HG03442 (cell line): ENCODE measurements at regions not wholly inside any gene's neighbourhood (a gene's known extent, or its start where the extent isn't known, plus 50 kb on each side); places are given as distances from the start of the nearest gene placed in this dataset.
A peak's percentile ranks its signal among the peaks of the same experiment; 100 is the strongest.
"Not testable (repeated sequence)": the region's sequence is repeated elsewhere in the genome, so short reads cannot be mapped to it uniquely, and the experiment has no call there.

Source experiments
- ATAC-seq: cut with Tn5 transposase; IDR thresholded peaks from one replicate; pipeline ENCODE4 v1.9.1; 2021; ENCODE audit warnings: mild to moderate bottlenecking, moderate library complexity; ENCODE audit not compliant: unreplicated experiment

GRCh38 chr12:91896286-91897024 lies 249.2 kb downstream of the BTG1 start:
- ATAC-seq = no peak

GRCh38 chr12:91894911-91895310 lies 250.7 kb downstream of the BTG1 start:
- no peak for ATAC-seq

GRCh38 chr12:91893476-91893875 lies 252.2 kb downstream of the BTG1 start:
- ATAC-seq = no peak

GRCh38 chr12:91892081-91892855 lies 253.4 kb downstream of the BTG1 start:
- no peak for ATAC-seq

- ATAC-seq = no peak
These were observed 254.9 kb downstream of the BTG1 start for GRCh38 chr12:91890742-91891141.

DNA sequence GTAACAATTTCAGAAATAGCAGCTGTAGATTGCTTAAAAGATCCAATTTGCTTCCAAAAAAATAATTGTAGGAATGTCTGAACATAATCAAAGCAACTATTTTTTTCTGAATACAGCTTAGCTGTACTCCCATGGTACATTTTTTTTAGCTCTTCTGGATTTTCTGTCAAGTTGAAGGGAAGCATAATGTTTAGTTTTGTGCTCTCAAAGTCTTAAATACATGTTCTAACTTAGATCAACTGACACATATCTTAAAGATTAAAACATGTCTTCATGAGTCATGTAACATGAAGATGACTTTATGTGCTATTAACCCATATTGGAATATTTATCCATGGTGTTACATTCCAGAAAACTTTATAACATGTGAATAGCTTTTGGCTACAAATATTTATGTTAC lies 255.7 kb downstream of the BTG1 start:
- no peak for ATAC-seq

DNA sequence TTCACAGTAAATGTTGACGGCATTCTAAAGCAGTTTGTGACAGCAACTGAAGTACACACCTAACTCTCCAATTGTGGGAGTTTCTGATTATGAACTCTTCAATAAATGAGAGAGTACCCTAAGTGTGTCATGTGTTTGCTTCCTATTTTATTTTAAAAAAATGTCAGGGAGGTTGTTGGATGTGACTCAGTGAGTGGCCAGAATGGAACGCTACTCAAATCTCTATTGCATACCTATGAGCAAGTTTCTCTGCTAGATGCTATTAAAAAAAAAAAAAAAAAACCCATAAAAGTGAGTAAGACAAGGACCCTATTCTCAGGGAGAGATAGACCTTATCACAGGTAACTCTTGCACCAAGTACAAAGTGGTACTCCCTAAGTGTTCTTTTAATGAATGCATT lies 256.6 kb downstream of the BTG1 start:
- no peak for ATAC-seq

DNA sequence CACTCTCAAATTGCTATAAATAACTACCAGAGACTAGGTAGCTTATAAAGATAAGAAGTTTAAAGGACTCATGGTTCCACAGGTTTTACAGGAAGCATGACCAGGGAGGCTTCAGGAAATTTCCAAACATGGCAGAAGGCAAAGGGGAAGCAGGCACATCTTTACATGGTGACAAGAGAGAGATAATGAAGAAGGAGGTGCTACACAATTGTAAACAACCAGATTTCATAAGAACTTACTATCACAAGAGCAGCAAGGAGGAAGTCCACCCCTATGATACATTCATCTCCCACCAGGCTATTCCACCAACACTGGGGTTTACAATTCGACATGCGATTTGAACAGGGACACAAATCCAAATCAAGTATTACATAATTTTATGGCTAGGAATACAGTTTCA lies 257.7 kb downstream of the BTG1 start:
- ATAC-seq = no peak

- no peak for ATAC-seq
These were observed 259.6 kb downstream of the BTG1 start for GRCh38 chr12:91885851-91886731.

DNA sequence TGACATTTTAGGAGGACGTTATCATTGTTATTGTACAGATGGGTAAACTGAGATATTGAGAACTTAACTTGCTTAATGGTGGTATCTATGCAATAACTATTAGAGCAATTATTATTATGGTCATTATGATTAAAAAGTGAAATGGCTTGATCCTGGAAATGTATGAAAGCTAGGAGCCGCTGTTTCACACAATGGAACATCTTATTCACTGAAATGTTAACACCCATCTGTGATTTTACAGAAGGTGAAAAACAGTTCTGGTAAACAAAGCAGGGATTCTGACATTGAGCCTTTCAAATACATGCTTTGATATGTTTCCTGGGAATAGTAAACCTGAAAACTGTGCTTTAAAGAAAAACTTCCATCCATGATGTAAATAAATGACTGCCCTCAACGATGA lies 261.4 kb downstream of the BTG1 start:
- no peak for ATAC-seq

- ATAC-seq = no peak
These were observed 261.8 kb downstream of the BTG1 start for GRCh38 chr12:91883811-91884210.

- no peak for ATAC-seq
These were observed 262.7 kb downstream of the BTG1 start for GRCh38 chr12:91882910-91883309.

- ATAC-seq = no peak
These were observed 265.1 kb downstream of the BTG1 start for GRCh38 chr12:91880528-91880927.

- peak; percentile 32 for ATAC-seq
These were observed 268.0 kb downstream of the BTG1 start for GRCh38 chr12:91877456-91878235.

DNA sequence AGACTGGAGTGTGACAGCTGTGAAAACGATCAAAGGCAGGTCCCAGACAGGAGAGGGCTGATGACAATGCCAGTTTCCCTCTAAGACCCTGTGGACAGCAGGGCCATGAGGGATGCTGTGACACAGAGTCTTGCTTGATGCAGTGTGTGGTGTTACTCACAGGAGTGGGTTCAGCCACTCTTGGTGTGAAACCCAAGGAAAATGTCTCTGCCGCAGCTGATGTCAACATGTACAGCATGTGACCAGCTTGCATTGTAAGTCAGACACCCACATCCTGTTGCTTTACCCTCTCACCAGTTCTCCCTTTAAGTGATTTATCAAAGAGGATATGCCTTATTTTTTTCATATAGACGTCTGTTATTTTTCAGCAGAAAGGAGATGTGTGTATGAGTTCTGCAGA lies 268.6 kb downstream of the BTG1 start:
- peak; percentile 88 for ATAC-seq

GRCh38 chr12:91875671-91876070 lies 270.0 kb downstream of the BTG1 start:
- not testable (repeated sequence) for ATAC-seq

GRCh38 chr12:91874086-91874865 lies 271.4 kb downstream of the BTG1 start:
- ATAC-seq = no peak

GRCh38 chr12:91871751-91872150 lies 273.9 kb downstream of the BTG1 start:
- ATAC-seq = no peak

DNA sequence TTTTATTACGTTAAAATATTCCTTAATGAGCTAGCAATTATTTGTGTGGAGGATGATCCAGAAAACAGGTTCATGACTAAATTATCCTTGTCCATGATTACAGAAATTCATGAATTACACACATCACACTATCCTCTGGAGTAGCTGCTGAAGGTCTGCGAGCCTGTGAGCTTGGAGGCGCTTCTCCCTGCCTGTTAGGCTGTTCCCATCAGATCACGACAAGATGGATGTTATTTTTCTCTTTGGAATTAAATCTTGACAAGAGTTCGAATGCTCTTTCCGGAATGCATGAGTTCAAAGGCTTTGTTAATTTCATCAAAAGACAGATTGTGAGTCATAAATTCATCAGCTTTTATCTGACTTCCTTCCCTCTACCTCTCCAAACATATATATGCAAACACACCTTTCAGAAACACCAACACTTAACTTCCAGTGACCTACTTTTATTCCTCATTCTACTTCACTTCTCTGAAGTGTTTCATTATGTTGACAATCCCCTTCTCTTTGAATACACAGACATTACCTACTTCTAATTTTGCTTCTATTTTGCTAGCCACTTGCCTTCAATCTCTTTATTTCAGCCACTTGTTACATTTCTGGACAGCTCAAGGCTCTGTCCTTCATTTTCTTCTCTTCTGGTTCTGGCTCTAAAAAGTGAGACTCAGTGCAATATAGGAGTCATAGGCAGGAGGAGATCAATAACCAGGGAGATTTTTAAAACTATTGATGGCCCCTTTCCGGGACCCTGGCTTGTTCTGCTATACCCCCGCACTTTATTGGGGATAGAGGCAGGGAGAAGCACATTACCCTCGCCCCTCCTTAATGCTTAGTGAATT lies 274.6 kb downstream of the BTG1 start:
- ATAC-seq = no peak
